ENCODE measurements at regions not wholly inside any gene's neighbourhood (a gene's known extent, or its start where the extent isn't known, plus 50 kb on each side); places are given as distances from the start of the nearest gene placed in this dataset.

GRCh38 chr1:215018555-215018954, 64.0 kb upstream of the KCNK2 start:
- Histone ChIP-seq H3K27me3 (ENCODE audit: insufficient read depth, low read length, poor library complexity, severe bottlenecking) (no peaks in the 10 kb centered on the region), H3K4me1 (ENCODE audit: insufficient read depth, low read length, poor library complexity, severe bottlenecking) (no peaks in the 10 kb centered on the region), H3K9me3 (ENCODE audit: insufficient read depth, low read depth, low read length) (no peaks in the 10 kb centered on the region), H3K79me2 (ENCODE audit: insufficient read depth, low read length) (no peaks in the 10 kb centered on the region), H2AFZ (ENCODE audit: low read length) (no peak overlapping the region), H3K9me2 (replicated peaks; ENCODE audit: low read depth, low read length) (no peaks in the 10 kb centered on the region), H3K4me2 (ENCODE audit: low read depth, low read length, poor library complexity, severe bottlenecking) (no peak overlapping the region), H3K4me3 (ENCODE audit: low read length, poor library complexity, severe bottlenecking) (no peak overlapping the region), H3F3A (ENCODE audit: low read depth) (no peaks in the 10 kb centered on the region), H4K20me1 (ENCODE audit: insufficient read depth, low read length, poor library complexity, severe bottlenecking) (no peaks in the 10 kb centered on the region), H3K9ac (ENCODE audit: low read depth, low read length, poor library complexity, severe bottlenecking) (no peak overlapping the region), H3K36me3 (ENCODE audit: insufficient read depth, low read length) (no peaks in the 10 kb centered on the region)
- TF ChIP-seq, protein P1, sequence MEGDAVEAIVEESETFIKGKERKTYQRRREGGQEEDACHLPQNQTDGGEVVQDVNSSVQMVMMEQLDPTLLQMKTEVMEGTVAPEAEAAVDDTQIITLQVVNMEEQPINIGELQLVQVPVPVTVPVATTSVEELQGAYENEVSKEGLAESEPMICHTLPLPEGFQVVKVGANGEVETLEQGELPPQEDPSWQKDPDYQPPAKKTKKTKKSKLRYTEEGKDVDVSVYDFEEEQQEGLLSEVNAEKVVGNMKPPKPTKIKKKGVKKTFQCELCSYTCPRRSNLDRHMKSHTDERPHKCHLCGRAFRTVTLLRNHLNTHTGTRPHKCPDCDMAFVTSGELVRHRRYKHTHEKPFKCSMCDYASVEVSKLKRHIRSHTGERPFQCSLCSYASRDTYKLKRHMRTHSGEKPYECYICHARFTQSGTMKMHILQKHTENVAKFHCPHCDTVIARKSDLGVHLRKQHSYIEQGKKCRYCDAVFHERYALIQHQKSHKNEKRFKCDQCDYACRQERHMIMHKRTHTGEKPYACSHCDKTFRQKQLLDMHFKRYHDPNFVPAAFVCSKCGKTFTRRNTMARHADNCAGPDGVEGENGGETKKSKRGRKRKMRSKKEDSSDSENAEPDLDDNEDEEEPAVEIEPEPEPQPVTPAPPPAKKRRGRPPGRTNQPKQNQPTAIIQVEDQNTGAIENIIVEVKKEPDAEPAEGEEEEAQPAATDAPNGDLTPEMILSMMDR (conservative IDR thresholded peaks at IDR 0.05; ENCODE audit: low read length) = no peak
- no peak for TF ChIP-seq EZH2phosphoT487 (IDR thresholded peaks at IDR 0.05; ENCODE audit: borderline replicate concordance)

DNA sequence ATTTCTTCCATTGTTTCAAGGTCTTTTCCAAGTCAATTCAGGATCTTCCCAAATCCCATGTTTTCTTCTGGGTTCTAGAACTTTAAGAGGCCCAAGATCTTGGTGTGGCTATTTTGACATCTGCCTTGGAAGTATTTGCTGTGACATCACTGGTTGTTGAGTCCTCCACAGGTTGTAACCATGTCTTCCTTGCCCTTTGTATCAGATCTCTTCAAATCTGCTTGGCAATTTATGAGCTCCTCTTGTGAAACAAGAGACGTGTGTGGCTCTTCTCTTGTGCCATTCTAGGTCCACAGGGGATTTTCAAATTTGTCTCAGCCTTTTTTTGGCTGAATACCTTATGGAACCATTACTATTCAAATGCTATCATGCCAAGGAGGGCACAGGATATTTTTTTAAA, 60.3 kb upstream of the KCNK2 start:
- Histone ChIP-seq H3K9ac (ENCODE audit: low read depth, low read length, poor library complexity, severe bottlenecking) (no peak overlapping the region), H3K79me2 (ENCODE audit: insufficient read depth, low read length) (no peaks in the 10 kb centered on the region)

GRCh38 chr1:215022741-215023141, 59.8 kb upstream of the KCNK2 start:
- Histone ChIP-seq H3K79me2 (ENCODE audit: insufficient read depth, low read length) (no peaks in the 10 kb centered on the region), H3K9me3 (ENCODE audit: insufficient read depth, low read depth, low read length) (no peaks in the 10 kb centered on the region), H3K9me2 (replicated peaks; ENCODE audit: low read depth, low read length) (no peaks in the 10 kb centered on the region), H3K36me3 (ENCODE audit: insufficient read depth, low read length) (no peaks in the 10 kb centered on the region), H3K4me3 (ENCODE audit: low read length, poor library complexity, severe bottlenecking) (no peak overlapping the region), H2AFZ (ENCODE audit: low read length) (no peak overlapping the region), H3F3A (ENCODE audit: low read depth) (no peaks in the 10 kb centered on the region), H3K27me3 (ENCODE audit: insufficient read depth, low read length, poor library complexity, severe bottlenecking) (no peaks in the 10 kb centered on the region), H3K9ac (ENCODE audit: low read depth, low read length, poor library complexity, severe bottlenecking) (no peak overlapping the region), H3K4me2 (ENCODE audit: low read depth, low read length, poor library complexity, severe bottlenecking) (no peak overlapping the region), H4K20me1 (ENCODE audit: insufficient read depth, low read length, poor library complexity, severe bottlenecking) (no peaks in the 10 kb centered on the region), H3K4me1 (ENCODE audit: insufficient read depth, low read length, poor library complexity, severe bottlenecking) (no peaks in the 10 kb centered on the region)
- TF ChIP-seq, protein P1 (conservative IDR thresholded peaks at IDR 0.05; ENCODE audit: low read length) = no peak
- TF ChIP-seq EZH2phosphoT487 (IDR thresholded peaks at IDR 0.05; ENCODE audit: borderline replicate concordance) = no peak

More for the DNA sequence above, 60.3 kb upstream of the KCNK2 start:
- H3K4me2 ChIP-seq (ENCODE audit: low read depth, low read length, poor library complexity, severe bottlenecking) = no peak overlapping the region
- no peaks in the 10 kb centered on the region for H3F3A ChIP-seq (ENCODE audit: low read depth)
- no peak overlapping the region for H2AFZ ChIP-seq (ENCODE audit: low read length)
- H3K9me2 ChIP-seq (replicated peaks; ENCODE audit: low read depth, low read length) = no peaks in the 10 kb centered on the region
- H3K27me3 ChIP-seq (ENCODE audit: insufficient read depth, low read length, poor library complexity, severe bottlenecking) = no peaks in the 10 kb centered on the region
- H3K36me3 ChIP-seq (ENCODE audit: insufficient read depth, low read length) = no peaks in the 10 kb centered on the region
- H3K4me1 ChIP-seq (ENCODE audit: insufficient read depth, low read length, poor library complexity, severe bottlenecking) = no peaks in the 10 kb centered on the region
- no peaks in the 10 kb centered on the region for H4K20me1 ChIP-seq (ENCODE audit: insufficient read depth, low read length, poor library complexity, severe bottlenecking)
- H3K4me3 ChIP-seq (ENCODE audit: low read length, poor library complexity, severe bottlenecking) = no peak overlapping the region
- no peak for TF ChIP-seq EZH2phosphoT487 (IDR thresholded peaks at IDR 0.05; ENCODE audit: borderline replicate concordance)
- TF ChIP-seq, protein P1 (conservative IDR thresholded peaks at IDR 0.05; ENCODE audit: low read length) = no peak
- no peaks in the 10 kb centered on the region for H3K9me3 ChIP-seq (ENCODE audit: insufficient read depth, low read depth, low read length)
